ENCODE measurements at regions not wholly inside any gene's neighbourhood (a gene's known extent, or its start where the extent isn't known, plus 50 kb on each side); places are given as distances from the start of the nearest gene placed in this dataset.

DNA sequence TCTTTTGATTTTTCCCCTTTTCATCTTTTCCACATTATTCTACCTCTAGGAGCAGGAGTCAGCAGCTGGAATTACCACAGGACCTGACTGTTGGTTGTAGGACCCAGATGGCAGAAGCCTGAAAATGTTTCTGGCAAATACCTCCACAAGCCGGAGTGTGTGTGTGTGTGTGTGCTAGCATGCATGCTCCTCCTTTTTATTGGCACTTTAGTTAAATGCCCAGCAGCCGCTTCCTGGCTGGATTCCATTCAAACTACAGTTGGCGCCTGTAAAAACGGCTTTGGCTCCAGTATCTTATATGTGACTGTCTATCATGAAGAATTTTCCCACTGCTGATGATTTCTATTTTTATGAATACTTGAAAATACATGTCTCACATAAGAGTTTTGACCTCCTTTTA, 319.7 kb upstream of the SP4 start:
- TF ChIP-seq, protein P1, sequence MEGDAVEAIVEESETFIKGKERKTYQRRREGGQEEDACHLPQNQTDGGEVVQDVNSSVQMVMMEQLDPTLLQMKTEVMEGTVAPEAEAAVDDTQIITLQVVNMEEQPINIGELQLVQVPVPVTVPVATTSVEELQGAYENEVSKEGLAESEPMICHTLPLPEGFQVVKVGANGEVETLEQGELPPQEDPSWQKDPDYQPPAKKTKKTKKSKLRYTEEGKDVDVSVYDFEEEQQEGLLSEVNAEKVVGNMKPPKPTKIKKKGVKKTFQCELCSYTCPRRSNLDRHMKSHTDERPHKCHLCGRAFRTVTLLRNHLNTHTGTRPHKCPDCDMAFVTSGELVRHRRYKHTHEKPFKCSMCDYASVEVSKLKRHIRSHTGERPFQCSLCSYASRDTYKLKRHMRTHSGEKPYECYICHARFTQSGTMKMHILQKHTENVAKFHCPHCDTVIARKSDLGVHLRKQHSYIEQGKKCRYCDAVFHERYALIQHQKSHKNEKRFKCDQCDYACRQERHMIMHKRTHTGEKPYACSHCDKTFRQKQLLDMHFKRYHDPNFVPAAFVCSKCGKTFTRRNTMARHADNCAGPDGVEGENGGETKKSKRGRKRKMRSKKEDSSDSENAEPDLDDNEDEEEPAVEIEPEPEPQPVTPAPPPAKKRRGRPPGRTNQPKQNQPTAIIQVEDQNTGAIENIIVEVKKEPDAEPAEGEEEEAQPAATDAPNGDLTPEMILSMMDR (IDR thresholded peaks at IDR 0.05; ENCODE audit: low read depth, low read length, missing control alignments), result no peak
- DNase-seq (ENCODE audit: low read depth), result no peak
- no peak overlapping the region for H3K4me3 ChIP-seq (ENCODE audit: low read depth, low read length)

GRCh38 chr7:21113609-21114415, 314.1 kb upstream of the SP4 start:
- TF ChIP-seq, protein P1 (IDR thresholded peaks at IDR 0.05; ENCODE audit: low read depth, low read length, missing control alignments), result no peak
- no peak overlapping the region for H3K4me3 ChIP-seq (ENCODE audit: low read depth, low read length)
- no peak for DNase-seq (ENCODE audit: low read depth)

DNA sequence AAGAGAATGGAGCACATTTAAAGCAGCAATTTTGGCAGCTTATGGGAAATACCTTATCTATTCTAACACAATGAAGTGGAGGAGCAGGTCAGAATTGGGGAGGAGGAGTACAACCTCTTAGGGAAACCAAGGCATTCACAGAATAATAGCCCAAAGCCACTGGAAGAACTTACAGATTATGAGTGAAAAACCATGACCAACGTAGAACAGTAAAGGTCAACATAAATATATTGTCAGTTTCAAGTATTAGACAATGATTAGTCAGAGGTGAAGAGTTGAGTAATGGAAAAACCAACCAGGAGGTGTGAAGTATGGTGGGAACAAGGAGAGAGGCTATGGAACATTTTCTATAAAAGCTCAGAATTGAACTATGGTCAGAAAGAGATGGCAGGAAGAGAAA, 304.3 kb upstream of the SP4 start:
- TF ChIP-seq, protein P1 (IDR thresholded peaks at IDR 0.05; ENCODE audit: low read depth, low read length, missing control alignments), result no peak
- no peak overlapping the region for H3K4me3 ChIP-seq (ENCODE audit: low read depth, low read length)
- no peak for DNase-seq (ENCODE audit: low read depth)

DNA sequence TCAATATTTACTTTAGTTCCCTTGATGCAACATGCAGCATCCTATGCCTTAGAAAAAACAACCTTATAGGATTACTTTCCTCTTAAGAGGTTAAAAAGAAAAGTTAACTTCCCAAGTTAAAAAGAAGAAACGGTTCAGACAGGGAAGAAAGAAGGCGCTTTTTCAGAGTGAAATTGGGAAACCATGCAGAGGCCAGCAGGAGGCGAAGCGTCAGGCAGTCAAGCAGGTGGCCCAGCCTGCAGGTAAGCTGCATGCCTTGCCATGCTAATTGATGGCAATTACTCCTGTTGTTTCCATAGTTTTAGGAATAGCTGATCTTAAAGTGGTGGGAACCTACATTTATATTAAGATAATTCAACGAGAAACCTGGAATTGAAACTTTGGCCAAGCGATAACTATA, 302.6 kb upstream of the SP4 start:
- H3K4me3 ChIP-seq (ENCODE audit: low read depth, low read length), result no peak overlapping the region
- DNase-seq (ENCODE audit: low read depth), result no peak
- TF ChIP-seq, protein P1 (IDR thresholded peaks at IDR 0.05; ENCODE audit: low read depth, low read length, missing control alignments), result no peak

DNA sequence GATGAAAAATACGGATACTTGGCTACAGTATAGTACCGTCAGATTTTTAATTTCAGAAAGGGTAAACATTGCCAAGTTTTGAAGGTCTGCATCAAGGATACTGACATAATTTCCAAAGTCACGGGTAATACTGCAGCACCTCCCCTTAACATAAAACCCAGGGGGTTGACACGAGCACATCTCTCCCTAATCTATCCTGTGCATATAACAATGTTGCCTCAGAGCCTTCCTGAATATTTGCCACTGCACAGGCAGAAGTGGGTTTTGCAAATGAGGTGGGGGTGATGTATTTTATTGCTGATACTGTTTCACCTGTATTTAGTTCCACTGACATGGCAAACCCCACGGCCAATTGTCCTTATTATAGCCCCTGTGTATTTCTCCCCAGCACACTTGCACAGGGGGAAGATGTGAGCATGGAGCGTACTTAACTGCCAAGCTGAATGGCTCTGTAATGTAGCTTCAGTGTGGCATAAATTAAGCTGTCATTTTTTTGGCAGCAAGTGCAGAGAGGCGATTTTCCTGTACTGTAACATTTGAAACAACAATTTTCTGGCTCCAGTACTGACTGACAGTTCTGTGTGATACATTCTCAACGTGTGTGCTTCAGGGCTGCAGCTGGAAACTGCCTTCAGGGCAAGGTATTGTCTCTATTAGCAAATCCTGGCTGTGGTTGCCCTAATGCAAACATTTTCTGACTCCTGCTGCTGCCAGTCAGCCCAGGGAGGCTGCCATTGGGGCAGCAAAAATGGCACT, 299.6 kb upstream of the SP4 start:
- TF ChIP-seq, protein P1 (IDR thresholded peaks at IDR 0.05; ENCODE audit: low read depth, low read length, missing control alignments), result no peak
- no peak for DNase-seq (ENCODE audit: low read depth)
- H3K4me3 ChIP-seq (ENCODE audit: low read depth, low read length), result no peak overlapping the region

- no peak overlapping the region for H3K4me3 ChIP-seq (ENCODE audit: low read depth, low read length)
- TF ChIP-seq, protein P1 (IDR thresholded peaks at IDR 0.05; ENCODE audit: low read depth, low read length, missing control alignments), result no peak
- DNase-seq (ENCODE audit: low read depth), result no peak
Observed at GRCh38 chr7:21131897-21132296, 296.0 kb upstream of the SP4 start.

All from GM12864 (cell line).